ENCODE measurements at regions not wholly inside any gene's neighbourhood (a gene's known extent, or its start where the extent isn't known, plus 50 kb on each side); places are given as distances from the start of the nearest gene placed in this dataset.

DNA sequence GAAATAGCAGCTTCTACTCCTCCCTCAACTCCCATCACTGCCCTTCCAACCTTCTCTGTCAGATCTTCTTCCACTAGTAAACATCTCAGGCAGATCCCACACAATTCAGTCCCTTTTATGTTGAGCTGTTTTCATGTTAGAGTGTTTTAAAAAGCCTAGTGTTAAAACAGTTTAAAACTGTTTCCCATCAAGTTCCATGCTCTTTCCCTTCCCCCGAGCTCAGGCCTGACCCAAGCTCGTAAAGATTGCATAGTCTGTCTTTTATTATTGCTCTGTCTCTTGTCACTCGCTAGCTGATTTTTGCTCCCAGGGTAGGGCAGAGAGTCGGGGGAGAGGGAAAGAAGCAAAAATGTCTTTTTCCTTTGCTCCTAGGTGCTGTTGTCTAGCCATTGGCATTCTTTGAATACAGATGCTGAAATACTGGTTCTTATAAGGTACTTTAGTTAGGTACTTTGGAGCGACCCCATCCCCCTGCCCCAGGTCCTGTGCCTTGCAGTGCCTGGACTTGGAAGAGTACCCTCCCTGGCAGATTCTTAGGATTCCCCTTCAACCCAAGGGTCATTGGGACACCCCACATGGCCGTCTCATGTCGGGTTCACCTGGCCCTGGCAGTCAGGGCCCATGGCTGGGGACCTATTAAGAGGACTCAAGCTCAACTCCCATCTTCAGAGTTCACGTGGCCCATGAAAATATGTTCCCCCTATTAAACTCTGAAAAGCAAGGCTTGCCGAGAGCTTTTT, 101.2 kb upstream of the ARMC2 start:
- TF ChIP-seq, protein P1, sequence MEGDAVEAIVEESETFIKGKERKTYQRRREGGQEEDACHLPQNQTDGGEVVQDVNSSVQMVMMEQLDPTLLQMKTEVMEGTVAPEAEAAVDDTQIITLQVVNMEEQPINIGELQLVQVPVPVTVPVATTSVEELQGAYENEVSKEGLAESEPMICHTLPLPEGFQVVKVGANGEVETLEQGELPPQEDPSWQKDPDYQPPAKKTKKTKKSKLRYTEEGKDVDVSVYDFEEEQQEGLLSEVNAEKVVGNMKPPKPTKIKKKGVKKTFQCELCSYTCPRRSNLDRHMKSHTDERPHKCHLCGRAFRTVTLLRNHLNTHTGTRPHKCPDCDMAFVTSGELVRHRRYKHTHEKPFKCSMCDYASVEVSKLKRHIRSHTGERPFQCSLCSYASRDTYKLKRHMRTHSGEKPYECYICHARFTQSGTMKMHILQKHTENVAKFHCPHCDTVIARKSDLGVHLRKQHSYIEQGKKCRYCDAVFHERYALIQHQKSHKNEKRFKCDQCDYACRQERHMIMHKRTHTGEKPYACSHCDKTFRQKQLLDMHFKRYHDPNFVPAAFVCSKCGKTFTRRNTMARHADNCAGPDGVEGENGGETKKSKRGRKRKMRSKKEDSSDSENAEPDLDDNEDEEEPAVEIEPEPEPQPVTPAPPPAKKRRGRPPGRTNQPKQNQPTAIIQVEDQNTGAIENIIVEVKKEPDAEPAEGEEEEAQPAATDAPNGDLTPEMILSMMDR (IDR thresholded peaks at IDR 0.05), result no peak
- no peak for TF ChIP-seq POLR2A (IDR thresholded peaks at IDR 0.05)

All from esophagus squamous epithelium (tissue), 4 donors.